ENCODE measurements at regions not wholly inside any gene's neighbourhood (a gene's known extent, or its start where the extent isn't known, plus 50 kb on each side); places are given as distances from the start of the nearest gene placed in this dataset.

DNA sequence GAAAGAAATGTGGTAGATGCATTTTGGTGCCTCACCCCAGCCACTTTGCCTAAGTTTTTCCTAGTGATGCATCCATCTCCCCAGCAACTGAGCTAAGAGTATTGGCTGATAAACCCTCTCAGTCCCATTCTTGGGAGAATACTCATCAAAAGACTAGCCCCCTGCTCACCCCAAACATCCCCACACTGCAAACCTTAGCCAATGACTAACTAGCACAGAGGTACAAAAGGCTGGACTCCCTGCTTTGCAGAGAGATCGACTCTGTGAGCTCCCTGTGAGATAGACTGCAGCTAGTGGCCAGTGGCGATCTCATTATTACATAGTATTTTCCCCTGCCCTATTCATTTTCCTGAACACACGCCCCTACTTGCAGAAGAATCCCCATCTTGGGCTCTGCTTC lies 155.3 kb downstream of the HHIPL2 start:
- DNase-seq (ENCODE audit: low read depth), result no peak
- no peak overlapping the region for H3K4me3 ChIP-seq (ENCODE audit: low read depth, low read length)
- TF ChIP-seq CTCF (IDR thresholded peaks at IDR 0.05; ENCODE audit: low read depth, low read length, missing control alignments), result no peak

GRCh38 chr1:222390181-222390580 lies 157.7 kb downstream of the HHIPL2 start:
- DNase-seq (ENCODE audit: low read depth), result no peak
- H3K4me3 ChIP-seq (ENCODE audit: low read depth, low read length), result no peak overlapping the region
- TF ChIP-seq CTCF (IDR thresholded peaks at IDR 0.05; ENCODE audit: low read depth, low read length, missing control alignments), result no peak

DNA sequence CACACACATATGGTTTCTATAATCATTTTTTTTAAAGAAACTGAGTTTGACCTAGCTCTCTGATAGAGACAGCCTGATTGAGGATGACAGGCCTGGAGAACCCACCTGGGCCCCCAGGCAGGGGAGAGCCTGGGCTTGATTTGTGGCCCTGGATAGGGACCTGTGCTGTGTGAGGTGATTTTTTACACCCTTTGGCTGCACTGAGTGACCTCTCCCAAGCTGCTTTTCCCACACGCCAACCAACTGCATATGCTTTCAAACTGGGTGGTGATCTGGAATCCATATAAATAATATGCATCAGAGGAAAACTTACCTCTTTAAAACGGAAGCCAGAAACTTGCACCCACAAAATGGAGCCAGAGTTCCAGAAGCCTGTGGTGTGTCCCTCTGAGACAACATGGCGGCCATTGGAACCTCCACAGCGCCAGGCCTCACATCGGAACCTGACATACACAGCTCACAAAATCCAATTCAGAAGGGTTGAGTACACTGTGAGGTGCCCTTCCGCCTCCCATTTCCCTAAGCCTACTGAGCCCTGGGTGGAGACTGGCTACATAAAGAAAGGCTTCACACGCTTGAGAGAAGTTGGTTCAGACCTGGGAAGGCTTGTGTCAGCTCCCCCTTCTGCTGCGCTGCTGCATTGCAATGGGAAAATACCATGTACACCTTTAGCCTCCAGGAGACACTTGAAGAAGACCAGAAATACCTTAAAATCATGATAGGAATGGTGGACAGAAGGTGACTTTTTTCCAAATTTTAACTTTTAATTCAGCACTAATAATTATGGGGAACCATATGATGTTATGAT lies 160.7 kb downstream of the HHIPL2 start:
- DNase-seq (ENCODE audit: low read depth), result no peak
- peak; percentile 39 for TF ChIP-seq CTCF (IDR thresholded peaks at IDR 0.05; ENCODE audit: low read depth, low read length, missing control alignments)
- no peak overlapping the region for H3K4me3 ChIP-seq (ENCODE audit: low read depth, low read length)

DNA sequence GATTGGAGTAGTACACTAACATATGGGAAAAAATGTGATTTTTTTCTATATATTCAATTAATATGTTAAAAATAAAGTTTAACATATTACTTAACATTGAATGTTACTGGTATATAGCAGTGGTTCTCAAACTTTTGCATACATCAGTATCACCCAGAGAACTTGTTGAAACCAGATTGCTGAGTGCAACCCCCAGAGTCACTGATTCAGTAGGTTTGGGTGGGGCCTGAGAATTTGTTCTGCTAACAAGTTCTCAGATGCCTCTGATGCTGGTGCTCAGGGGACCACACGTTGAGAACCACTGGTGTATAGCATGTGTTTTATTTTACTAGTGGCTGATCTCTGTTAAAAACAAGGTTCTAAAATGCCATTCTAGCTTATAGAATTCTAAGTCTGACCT lies 161.9 kb downstream of the HHIPL2 start:
- H3K4me3 ChIP-seq (ENCODE audit: low read depth, low read length), result no peak overlapping the region
- DNase-seq (ENCODE audit: low read depth), result no peak
- no peak for TF ChIP-seq CTCF (IDR thresholded peaks at IDR 0.05; ENCODE audit: low read depth, low read length, missing control alignments)

DNA sequence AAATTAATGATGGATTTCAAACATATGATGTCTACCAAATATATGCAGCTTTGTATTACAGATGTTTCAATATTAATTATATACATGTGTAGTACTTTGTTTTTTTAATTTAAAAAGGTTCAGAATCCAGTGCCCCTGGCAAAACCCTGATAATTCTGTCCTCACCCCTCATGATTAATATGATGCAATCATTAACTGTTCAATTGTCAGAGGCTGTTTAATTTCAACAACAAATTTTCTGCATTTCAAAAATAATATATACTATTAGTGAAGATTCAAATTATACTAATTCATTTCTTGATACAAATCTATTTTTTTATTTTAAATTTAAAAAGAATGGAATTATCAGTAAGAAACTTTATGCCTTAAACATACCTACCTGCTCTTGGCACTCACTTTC lies 162.6 kb downstream of the HHIPL2 start:
- TF ChIP-seq CTCF (IDR thresholded peaks at IDR 0.05; ENCODE audit: low read depth, low read length, missing control alignments), result no peak
- H3K4me3 ChIP-seq (ENCODE audit: low read depth, low read length), result no peak overlapping the region
- no peak for DNase-seq (ENCODE audit: low read depth)

DNA sequence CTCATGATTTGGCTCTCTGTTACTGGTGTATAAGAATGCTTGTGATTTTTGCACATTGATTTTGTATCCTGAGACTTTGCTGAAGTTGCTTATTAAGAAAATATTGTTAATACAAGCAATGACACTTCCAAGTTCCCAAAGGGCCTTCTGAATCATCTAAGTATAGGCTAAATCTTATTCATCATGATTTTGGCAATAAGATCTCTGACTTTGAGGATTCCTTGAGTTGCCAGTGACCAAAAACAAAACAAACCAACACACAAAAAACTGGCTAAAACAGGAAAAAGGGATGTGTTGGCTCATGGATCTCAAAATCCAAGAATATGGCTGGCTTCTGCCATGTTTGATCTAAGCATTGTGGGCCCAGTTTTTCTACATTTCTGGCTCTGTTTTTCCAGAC lies 163.4 kb downstream of the HHIPL2 start:
- TF ChIP-seq CTCF (IDR thresholded peaks at IDR 0.05; ENCODE audit: low read depth, low read length, missing control alignments), result no peak
- DNase-seq (ENCODE audit: low read depth), result no peak
- H3K4me3 ChIP-seq (ENCODE audit: low read depth, low read length), result no peak overlapping the region

GRCh38 chr1:222382171-222382570 lies 165.7 kb downstream of the HHIPL2 start:
- no peak for TF ChIP-seq CTCF (IDR thresholded peaks at IDR 0.05; ENCODE audit: low read depth, low read length, missing control alignments)
- H3K4me3 ChIP-seq (ENCODE audit: low read depth, low read length), result no peak overlapping the region
- DNase-seq (ENCODE audit: low read depth), result no peak

All from GM12864 (cell line).